NCI-H2081 (cell line): ENCODE measurements at regions not wholly inside any gene's neighbourhood (a gene's known extent, or its start where the extent isn't known, plus 50 kb on each side); places are given as distances from the start of the nearest gene placed in this dataset.
"Not testable (repeated sequence)": the region's sequence is repeated elsewhere in the genome, so short reads cannot be mapped to it uniquely, and the experiment has no call there.

Source experiments
- DNase-seq, 2 experiments: peaks; one replicate each; lab custom pipeline; 2025; lab: John Stamatoyannopoulos, UW

DNA sequence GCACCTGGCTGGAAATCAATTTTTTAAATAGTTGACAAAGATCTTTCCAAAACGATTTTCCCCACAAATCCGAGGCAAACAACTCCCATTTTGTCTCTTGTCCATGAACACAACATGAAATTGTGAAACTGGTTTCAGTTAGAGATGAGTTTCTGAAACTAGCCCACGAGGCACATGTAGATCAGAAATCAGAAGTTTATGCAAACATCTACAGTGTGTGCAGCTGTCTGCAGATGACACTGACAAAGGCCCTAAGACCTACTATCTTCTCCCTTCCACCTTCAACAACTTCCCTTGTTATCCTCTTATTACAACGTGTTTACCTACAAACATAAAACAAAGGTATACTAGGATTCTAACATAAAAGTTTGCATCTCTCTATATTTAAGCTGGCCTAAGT lies 183.3 kb downstream of the DIRAS2 start:
- no peak for DNase-seq

- DNase-seq: peak in 1 of 2 experiments; percentile 17
Measured at GRCh38 chr9:90460220-90460619, 182.4 kb downstream of the DIRAS2 start.

DNA sequence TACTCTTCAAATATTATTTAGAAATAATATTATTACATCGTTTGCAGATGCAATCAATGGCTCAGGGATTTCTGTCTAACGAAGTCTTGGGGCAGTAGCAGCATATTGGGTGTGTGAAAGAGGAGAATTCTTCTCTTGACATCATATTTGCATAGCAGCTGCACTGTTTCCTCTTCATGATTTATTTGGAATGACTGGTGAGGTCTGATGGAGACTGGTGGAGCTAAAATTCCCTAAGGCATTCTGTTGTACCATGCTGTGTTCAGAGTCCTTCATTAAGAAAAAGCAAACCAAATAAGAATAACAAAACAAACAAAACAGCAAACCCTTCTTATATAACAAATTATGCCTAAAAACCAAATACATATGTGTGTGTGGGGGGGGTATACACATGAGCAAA lies 177.6 kb downstream of the DIRAS2 start:
- DNase-seq: peak in 1 of 2 experiments; percentile 30

DNA sequence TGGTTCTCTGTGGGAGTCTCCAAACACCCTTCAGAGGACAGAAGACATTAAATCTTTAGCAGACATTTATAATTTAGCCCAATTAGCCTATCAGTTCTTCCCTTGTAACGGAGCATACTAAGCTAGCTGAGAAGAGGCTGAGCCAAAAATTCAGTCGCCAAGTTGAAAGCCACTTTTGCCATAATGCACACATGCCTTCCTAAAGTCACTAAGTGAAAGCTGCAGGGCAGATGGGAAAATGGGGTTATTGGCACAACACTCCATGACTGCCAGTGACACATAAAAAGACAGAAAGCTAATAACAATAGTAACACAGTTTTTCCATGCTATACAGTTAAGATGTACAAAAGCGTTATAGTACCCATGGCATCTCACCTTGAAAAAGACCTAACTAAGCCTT lies 176.2 kb downstream of the DIRAS2 start:
- DNase-seq: no peak

DNA sequence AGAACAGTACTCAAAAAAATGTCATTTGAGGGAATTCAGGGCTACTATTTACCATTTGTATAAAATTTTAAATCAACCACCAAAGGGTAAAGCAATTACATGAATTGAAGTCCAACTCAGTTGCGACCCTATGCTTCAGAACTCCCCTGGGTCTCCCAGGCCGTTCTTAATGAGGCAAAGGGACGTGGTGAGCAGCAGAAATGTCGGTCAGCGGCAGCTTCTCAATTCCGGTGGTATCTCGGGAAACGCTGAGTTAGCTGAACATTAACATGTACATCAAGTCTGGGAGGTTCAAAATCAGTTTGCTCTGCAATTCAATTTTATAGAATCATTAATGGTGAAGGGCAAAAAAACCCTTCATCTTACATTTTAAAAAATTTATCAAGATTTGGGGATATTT lies 173.2 kb downstream of the DIRAS2 start:
- DNase-seq: no peak

GRCh38 chr9:90469865-90470387 lies 172.7 kb downstream of the DIRAS2 start:
- DNase-seq: no peak

DNA sequence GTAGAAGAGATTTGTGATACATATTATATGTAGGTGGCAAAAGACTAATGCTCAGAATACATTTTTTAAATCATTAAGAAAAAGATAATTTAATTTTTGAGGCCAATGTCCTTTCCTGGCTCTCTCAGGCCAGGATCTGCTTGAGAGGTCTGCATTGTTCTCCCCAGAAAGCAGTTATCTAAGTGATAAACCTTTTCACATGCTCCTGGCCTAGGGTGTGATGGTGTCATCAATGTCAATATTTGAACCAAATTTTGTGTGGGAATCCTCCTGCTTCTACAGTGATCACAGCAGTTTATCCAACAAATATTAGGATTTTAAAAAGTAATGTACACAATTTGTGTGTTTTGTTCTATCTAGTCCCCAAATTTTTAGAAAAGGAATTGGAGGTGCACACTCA lies 166.6 kb downstream of the DIRAS2 start:
- DNase-seq: no peak

- DNase-seq: no peak
Measured at GRCh38 chr9:90477535-90477934, 165.1 kb downstream of the DIRAS2 start.

- DNase-seq: no peak
Measured at GRCh38 chr9:90478821-90479220, 163.8 kb downstream of the DIRAS2 start.

DNA sequence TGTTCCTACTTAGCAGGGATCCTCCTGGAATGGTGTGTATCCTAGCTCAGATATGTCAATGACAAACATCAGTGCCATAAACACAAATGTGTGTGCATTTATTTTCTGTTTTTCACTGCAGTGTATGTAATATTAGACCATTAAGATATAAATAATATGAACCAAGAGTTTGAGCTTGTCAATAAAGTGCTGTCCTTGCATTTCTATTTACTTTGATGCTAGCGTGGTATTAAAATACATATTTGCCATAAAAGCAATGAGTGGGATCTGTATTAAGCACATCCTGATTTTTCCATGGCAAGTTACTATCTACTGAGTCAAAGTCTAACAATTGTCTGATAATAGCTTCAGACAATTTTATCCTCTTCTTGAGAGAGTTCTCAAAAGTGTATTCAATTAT lies 157.6 kb downstream of the DIRAS2 start:
- no peak for DNase-seq

DNA sequence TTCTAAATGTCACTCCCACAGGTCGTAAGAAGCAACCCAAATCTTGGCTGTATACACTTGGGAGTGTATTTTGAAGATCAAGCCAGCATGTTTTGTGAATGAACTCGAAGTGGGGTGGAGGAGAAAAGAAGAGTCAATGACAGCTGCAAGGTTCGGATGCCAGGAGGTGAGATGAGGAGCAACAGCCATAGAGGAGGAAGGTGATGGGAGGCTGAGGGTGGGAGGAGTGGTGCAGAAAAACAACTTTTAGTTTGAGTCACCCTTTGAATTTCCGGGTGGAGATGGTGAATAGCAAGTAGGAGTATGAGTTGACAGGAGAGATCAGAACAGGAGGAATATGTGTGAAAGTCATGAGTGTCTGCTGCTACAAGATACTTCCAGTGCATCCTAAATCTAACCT lies 153.6 kb downstream of the DIRAS2 start:
- DNase-seq: no peak

- no peak for DNase-seq
Measured at GRCh38 chr9:90499761-90500160, 142.9 kb downstream of the DIRAS2 start.

- DNase-seq: no peak
Measured at GRCh38 chr9:90502134-90502533, 140.5 kb downstream of the DIRAS2 start.

- DNase-seq: no peak
Measured at GRCh38 chr9:90504486-90504885, 138.1 kb downstream of the DIRAS2 start.

GRCh38 chr9:90505695-90506094 lies 136.9 kb downstream of the DIRAS2 start:
- DNase-seq: no peak

DNA sequence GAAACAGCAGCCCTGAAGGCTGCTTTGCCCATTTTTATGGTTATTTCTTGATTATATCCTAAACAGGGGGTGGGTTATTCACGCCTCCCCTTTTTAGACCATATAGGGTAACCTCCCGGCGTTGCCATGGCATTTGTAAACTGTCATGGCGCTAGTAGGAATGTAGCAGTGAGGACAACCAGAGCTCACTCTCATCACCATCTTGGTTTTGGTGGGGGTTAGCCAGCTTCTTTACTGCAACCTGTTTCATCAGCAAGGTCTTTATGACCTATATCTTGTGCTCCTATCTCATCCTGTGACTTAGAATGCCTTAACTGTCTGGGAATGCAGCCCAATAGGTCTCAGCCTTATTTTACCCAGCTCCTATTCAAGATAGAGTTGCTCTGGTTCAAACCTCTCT lies 136.2 kb downstream of the DIRAS2 start:
- DNase-seq: not testable (repeated sequence)

- no peak for DNase-seq
Measured at GRCh38 chr9:90507621-90508020, 135.0 kb downstream of the DIRAS2 start.

GRCh38 chr9:90508940-90509339 lies 133.7 kb downstream of the DIRAS2 start:
- no peak for DNase-seq

DNA sequence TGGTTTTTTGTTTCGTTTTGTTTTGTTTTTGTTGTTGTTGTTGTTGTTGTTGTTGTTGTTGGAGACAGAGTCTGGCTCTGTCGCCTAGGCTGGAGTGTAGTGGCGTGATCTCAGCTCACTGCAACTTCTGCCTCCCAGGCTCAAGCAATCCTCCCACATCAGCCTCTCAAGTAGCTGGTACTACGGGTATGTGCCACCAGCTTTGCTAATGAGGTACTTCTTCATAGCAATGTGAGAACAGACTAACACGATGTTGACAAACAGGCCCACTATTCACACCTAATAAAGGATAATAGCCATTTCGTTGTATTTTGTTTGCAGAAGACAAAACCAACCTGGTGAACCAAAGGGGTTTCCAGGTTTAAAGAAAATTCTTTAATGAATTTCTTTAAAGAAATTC lies 130.9 kb downstream of the DIRAS2 start:
- DNase-seq: no peak

GRCh38 chr9:90514877-90515276 lies 127.7 kb downstream of the DIRAS2 start:
- DNase-seq: no peak

DNA sequence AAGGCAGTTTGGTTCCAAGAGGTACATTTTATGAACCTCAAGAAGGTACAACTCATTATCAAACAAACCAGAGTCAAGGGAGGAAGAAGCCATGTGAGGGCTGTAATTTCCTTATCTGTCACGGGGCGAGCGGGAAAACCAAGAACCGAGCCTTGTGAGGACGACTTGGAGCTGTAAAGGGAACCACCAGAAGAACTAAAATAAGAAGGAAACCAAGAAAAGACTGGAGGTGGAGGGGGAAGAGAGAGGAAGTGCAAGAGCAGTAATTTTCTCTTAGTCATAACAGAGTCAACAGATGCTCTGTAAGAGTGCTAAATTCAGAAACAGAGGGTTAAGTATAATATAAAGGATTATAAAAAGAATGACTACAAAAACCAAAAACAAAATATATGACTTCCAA lies 127.1 kb downstream of the DIRAS2 start:
- DNase-seq: no peak

DNA sequence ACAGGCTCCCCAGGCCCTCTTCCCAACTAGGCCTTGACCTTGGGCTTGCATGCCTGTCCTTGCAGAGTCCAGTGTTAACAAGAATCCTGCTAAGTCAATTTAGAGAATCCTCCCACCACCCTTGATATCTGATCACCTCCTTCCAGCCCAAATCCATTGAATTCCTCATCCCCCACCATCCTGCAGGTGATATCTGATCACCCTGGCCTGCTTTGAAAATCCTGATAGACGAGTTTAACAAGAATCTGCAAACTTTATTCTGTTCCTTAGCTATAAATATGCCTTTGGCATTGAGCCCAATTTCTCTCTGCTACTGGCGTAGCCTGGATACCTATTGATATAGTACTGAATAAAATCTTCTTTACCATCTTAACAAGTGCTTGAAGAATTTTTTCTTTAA lies 125.5 kb downstream of the DIRAS2 start:
- no peak for DNase-seq

DNA sequence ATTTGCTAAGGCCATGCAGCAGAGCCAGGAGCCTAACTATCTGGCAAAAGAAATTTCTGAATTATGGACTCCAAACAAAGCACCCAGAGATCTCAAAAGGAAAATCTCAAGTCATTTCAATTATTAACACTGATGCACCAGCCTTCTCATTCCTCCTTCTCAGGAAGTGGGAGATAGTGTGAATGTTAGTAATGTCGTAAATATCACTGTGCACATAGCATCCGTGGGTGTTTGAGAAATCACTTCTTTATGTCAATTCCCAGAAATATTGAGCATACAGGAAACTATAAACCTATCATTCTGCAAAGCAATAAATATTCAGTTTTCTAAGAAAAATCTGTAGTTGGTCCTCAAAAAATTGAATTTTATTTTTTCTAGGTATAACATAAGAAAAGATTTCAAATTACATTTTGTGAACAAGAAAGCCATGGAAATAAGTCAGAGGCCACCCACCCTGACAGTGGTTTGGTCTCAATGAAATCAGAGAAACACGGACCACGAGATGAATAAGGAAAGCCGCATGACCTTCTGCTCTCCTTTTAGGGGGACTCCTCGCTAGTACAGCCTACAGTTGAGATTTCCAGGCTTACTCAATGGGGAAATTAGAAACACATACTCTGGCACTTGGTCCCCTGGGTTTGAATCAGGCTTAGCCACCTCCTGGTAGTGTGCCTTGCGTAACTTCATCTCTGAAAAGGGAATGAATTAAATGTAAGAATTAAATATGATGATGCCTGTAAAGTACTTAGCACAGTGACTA lies 120.6 kb downstream of the DIRAS2 start:
- DNase-seq: no peak

- DNase-seq: peak in 1 of 2 experiments; percentile 3
Measured at GRCh38 chr9:90523958-90524357, 118.7 kb downstream of the DIRAS2 start.
